NCI-H345 (cell line): ENCODE measurements at regions not wholly inside any gene's neighbourhood (a gene's known extent, or its start where the extent isn't known, plus 50 kb on each side); places are given as distances from the start of the nearest gene placed in this dataset.
A peak's percentile ranks its signal among the peaks of the same experiment; 100 is the strongest.

Source experiments
- DNase-seq: peaks from one replicate; lab custom pipeline; 2025; lab: John Stamatoyannopoulos, UW

DNA sequence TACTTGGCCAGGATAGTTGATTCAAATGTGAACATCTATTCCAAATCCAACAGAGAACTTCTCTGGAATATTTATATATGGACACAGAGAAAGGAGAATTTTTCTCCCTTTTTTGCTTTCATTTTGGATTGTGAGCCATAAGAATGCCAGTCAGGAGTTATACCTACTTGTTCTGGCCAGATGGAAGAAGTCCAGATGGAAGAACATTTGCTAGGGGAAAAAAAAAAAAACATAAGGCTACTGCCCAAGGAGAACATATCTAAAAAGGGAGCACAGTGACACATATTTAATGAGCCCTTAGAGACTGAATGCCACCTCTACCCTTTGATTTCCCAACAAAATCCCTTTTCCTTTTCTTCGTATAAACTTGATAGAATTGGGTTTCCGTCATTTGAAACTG is 61.7 kb upstream of the PPP2R2B start:
- DNase-seq, result no peak

DNA sequence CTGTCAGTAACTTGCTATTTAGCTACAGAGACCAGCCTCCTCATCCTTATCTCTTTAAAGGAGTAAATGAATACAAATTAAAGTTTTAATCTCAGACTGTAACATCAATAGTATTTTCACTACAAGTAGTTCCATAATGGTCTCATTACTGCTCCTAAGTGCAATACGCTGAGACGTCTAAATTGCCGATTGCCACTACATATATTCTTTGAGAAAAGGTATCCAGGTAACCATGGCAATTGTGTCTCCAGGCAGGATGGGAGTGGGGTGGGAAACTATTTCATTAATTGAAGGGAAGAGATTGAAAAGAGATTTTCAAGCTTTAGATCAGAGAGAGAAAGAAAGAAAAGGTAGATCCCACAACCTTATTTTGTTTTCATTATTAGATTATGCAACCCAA is 65.5 kb upstream of the PPP2R2B start:
- DNase-seq, result no peak

DNA sequence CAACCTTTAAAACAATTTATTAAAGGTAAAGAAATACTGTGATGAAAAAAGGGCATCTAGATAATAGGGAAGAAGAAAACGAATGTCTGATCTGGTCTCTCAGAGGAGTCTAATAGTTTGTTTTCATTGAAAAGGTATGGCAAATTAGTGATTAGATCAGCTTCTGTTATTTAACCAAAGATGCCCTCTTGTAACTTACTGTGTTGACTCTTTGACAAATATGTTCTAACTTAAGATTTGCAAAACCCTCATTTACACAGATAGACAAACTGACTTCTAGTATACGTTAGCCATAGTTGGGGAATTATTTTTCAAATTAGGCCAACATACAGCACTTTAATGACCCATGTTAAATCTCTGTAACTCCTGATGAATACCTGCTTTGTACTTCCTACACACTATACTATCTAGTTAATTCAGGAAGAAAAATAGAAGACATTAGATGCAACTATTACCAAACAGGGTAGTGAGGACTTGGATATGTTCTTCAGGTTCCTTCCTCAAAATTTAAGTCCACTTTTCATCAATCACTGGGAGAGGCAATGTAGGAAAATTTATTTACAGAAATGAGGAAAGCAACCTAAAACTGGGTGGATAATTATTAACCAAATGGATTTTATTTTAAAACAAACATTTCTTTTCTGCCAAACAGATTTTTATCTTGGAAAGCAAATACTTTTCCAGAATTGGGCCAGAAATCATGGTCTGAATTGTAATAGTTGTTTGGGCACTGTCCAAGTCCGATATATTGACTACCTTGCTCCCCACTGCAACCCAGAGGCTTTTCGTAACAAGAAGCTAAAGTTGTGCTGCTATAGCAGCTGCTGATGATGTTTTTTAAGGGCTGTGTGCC is 66.4 kb upstream of the PPP2R2B start:
- no peak for DNase-seq

DNA sequence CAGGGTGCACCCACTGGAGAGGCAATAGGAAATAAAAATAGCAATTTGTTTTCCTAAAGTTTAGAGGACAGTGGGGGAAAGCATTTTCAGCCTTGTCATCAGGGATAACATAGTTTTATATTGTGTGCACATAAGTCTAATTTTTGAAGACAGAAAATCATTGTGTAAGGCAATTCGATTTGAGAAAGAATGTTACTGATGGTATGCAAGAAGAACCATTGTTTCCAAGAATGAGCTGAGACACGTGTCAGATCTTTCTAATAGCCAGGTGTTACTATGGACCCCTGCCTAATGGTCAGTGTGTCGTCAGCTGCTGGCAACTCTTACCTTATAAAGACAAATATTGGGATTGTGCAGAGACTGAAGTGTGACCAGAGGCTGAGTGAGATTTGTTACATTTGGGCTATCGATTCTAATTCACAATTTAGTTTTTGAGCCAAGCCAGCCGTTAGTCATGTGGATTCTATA is 67.1 kb upstream of the PPP2R2B start:
- no peak for DNase-seq

DNA sequence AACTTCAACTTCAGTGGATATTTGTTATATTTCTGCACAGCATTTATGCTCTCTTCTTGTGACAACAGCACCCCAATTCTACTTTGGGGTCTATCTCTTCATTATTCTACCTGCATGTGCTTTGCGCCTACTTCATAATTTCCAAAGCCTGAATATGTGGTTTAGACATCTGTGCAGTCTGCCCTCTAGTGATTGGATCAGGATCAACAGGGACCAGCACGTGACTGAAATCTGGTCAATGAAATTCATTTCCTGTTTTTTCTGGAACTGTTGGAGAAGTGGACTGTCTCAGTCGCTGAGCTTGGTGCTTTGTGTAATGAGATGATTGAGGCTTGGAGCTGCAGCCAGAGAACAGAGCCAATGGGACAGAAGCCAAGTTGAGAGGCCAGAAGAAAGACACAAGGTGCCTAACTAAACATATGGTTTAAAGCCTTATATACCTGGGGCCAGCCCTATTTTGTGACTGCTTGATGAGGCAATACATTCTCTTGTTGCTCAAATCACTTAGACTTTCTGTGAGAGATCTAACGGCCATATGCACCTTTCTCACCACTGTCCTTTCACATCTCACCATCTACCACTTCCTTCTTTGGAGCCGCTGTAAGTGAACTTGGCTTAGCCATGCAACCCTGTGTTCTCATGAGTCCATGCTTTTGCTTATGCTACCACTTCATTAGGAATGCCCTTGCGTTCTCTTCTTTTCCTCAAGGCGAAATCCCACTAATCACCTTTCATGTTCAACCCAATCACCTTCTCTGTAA is 68.8 kb upstream of the PPP2R2B start:
- peak; percentile 38 for DNase-seq

DNA sequence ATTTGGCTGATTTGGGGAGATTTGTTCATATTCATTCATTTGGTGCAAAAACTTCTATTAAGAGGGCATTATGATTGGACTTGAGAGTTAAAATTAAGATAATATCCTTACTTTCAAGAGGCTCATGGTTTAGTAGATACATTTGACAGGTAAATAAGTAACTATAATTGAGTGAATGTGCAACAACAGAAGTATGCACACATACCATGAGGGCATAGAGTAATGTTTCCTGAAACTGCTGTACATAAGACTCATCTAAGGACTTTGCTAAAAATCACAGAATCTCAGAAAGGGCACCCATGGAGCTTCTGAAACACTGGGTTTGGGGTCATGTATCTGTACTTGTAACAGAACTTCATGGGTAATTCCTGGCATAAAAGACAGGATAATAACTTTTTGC is 70.1 kb upstream of the PPP2R2B start:
- DNase-seq, result no peak

DNA sequence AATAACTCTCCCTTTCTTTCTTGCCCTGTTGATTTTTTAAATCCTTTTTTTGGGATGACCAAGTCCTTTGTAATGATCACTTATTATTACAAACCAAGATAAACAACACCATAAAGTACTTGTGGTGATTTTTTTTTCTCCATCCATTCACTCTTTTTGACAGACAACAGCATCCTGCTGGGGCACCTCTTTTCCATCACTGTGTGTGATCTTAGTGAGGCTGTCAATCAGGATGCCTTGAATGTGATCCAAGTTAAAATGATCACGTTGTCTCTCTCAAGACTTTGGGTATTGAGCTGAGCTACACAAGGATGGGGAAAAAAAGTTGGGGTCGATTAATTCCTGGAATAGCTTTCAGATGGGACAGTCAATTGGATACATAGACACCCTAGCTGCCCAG is 73.6 kb upstream of the PPP2R2B start:
- no peak for DNase-seq

DNA sequence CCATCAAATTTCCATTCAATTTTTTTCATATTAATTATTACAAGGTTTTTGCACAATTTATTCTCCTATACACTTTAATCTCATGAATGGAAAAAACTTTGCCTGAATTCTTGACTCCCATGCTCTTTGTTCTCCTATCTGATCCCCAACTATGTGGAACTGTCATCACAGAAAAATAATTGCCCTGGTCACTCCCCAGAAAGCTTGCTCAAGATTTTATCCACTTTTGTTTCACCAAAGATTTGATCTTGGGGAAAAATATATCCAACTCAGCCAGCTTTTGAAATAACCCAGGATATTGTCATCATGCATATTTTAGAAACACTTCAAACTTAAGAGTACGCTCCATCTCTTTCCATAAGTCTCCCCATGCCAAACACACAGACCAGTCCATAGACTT is 77.7 kb upstream of the PPP2R2B start:
- no peak for DNase-seq

DNA sequence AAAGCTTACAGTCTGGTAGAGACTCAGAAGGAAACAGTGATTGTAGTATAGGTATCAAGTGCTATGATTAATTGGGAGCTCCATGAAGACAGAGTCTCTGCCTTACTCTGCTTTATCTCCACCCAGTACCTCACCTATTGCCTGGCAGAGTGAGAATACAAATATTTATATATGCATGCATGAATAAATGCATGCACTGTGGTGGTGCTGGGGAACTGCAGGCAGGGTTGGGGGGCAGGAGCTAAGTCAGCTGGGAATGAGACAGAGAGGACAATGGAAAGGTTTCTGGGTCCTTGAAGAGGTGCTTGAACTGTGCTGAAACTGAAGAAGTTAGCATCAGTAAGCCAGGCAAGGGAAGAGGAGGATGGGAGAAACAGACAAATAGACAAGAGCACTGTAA is 80.8 kb upstream of the PPP2R2B start:
- DNase-seq, result no peak

DNA sequence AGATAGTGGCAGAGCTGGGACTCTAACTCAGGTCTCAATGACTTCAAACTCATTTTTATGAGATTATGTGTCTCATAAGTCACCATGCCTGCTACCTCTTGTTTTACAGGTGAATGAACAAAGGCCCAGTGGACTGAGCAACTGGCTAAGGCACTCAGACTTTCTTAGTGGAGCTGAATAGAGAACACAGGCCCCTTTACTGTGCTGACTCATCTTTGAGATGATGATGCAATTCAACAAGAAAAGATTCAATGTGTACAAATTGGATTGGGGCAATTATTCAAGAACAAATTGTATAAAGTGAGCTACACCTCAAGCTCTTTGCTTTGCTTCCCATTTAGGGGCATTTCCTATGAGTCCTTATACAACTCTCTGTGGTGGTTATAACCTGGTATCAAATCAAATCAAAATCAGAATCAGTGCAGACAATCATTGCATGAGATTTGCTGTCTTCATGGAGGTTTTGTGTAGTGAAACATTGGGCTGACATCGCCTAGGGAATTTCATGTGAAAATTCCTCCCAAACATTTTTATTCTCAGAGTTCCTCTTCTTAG is 84.3 kb upstream of the PPP2R2B start:
- DNase-seq, result no peak

DNA sequence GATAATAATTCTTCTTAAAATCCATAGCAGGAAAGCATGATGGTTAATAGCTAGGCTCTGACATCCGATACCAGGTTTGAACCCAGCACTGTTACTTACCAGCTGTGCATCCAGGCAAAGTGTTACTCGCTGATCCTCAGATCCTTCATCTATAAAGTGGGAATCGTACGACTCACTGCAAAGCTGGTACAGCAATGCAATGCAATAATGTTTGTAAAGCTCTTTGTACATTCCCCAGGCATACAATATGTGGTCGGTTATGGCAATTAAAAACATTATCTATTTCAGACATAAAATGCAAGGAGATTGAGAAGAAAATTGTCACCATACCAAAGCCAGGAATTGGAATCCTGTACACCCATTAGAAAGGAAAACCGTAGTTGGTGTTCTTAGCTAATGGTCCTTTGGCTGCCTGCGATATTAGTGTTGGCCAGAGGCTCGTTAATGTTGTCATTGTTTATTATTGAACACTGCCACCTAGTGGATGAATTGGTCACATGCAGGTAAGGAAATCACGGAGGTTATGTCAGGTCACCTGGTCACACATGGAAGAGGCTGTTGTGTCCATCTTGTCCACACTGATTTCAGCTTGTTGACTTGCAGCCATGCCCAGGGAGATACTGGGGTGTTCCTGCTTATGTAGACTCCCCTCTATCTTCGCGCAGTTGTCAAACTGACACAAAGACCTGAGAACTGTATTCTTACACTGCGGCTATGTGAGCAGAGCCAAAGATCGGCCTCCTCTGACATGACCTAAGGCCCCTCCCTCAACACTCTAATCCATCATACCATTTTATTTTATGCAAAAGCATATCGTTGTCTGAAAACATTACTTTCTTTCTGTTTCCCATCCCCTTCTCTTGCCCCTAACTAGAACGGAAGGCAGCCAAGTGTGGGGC is 87.5 kb upstream of the PPP2R2B start:
- DNase-seq, result peak; percentile 80

DNA sequence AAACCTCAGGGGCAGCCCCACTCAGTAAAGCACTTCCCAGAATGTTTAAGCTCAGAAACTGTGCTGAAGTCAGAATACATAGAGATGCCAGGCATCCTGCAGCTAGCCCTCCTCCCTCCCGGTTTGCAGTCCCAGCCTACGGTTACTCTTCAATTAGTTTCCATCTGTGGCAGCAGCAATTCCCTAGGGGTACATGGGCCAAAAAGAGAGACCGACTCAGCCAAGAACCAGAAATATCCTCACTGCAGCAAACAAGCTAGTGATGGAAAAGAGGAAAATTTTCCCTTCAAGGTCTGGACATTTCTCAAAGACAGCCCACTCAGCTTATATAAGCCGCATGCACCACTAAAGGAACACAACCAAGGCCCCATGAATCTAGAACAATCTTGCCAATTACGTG is 89.1 kb upstream of the PPP2R2B start:
- no peak for DNase-seq

DNA sequence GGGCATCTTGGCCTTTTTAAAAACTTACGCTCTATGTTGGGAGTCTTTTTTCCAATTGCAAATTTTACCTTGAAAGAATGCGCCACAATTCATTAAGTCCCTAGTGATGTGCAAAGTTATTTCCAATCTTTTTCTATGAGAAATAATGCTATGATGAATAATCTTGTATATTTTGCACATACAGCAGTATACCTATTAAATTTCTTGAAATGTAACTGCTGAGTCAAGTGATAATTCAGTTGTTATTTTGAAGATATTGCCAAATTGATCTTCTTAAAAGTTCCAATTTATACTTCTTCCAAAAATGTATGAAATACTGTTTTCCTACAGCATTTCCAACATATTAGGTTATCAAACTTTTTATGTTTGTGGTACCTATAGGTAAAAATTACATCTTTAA is 92.8 kb upstream of the PPP2R2B start:
- DNase-seq, result no peak

DNA sequence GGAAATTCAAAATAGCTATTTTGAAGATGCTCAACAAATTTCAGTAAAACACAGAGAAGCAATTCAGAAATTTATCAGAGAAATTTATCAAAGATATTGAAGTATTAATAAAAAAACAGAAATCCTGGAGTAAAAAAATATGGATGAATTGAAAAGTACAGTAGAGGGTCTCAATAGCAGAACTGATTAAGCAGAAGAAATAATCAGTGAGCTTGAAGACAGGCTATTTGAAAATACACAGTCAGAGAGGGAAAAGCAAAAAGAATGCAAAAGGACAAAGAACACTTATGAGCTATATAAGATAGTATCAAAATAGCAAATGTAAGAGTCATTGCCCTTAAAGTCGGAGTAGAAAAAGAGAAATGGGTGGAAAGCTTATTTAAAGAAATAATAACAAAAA is 107.9 kb upstream of the PPP2R2B start:
- DNase-seq, result no peak

DNA sequence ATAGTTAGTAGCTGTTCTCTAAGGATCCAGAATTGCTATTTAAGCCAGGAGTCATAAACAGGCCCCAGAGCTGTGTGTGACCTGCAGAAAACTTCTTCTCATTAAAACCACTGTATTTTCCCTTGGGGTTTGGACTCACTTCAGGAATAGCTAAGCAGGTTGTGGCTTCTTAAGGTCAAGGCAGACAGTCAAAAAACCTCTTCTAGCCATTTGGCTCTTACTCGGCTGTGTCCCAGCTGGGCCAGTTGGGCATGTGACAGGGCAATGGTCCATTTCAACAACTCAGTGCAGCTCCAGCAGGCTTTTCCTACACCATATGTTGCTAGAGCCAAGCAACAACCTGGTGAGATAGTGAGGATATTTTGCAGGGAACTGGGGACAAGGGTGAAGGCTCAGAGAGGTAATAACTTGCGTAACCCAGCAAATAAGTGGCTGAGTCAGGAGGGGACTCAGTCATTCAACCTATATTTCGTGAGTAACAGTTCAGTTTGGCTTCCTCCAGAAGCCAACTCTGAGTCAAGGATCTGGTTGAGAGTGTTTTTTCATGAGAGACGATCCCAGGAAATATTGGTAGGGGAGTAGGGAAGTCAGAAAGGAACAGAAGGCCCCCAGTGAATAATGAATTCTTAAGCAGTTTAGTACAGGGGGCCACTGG is 115.4 kb upstream of the PPP2R2B start:
- DNase-seq, result no peak

DNA sequence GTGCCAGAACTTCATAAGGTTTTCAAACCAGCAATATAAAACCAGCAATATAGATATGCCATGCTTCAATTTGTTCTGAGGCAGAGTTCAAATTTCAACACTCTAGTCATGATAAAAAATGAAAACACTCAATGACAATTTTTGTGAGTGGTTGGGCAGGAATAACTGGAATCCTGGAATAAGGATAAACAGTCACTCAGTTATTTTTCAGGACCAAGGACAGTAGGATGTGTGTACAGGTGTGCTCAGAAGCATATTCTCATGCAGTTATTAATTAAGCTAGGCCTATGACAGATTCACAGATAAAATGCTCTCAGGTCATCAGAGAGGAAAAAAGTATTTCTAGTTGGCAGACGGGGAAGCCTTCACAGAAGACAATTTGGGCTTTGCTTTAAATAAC is 117.3 kb upstream of the PPP2R2B start:
- DNase-seq, result no peak

DNA sequence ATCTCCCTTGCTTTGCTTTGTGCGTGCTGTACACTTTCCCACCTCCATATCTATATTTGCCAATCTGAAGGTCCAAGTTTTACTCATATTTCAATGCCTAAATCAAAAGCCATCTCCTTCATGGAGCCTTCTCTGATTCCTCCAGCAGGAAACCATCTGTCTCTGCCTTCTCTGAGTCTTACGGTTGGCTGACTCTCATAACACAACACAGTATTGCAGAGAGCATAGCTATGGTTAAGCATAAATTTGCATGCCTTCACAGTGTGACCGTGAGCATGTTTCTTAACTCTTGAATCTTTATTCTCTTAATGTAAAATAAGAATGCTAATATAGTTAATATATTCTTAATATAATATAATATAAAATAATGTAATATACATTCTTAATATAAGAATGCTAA is 136.8 kb upstream of the PPP2R2B start:
- no peak for DNase-seq

DNA sequence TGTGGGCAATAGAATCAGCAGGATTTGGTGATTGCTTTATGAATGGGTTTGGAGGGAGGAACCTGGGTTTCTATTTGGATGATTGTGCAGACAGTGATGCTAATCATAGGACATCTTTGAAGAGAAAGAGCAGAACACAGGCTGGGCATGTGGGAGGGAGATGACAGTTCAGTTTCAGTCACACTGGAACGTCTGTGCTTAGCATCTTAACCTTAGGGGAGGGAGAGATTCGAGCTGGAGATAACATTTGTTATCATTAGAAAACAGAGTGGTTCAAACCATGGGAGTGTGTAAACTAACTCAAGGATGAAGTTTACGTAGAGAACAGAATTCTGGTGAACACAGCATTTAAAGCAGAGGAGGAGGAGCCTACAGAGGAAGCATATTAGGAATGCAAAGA is 138.6 kb upstream of the PPP2R2B start:
- DNase-seq, result no peak

DNA sequence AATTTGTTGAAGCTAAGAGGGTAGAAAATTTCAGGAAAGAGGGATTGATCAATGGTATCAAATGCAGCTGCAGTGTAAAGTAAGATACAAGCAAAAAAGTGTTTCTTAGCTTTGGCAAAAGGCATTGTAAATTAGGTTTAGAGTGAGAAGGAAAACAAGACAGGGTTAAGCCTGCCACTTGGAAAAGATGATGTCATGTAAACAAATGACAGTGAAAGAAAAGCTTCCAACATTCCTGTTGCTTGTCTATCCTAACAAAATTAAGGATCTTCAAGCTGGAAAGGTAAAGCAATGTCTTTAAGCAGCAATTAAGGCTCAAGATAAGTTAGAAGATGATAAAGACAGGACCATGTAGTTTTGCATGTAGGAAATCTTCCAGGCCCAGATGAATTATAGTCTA is 139.1 kb upstream of the PPP2R2B start:
- no peak for DNase-seq

DNA sequence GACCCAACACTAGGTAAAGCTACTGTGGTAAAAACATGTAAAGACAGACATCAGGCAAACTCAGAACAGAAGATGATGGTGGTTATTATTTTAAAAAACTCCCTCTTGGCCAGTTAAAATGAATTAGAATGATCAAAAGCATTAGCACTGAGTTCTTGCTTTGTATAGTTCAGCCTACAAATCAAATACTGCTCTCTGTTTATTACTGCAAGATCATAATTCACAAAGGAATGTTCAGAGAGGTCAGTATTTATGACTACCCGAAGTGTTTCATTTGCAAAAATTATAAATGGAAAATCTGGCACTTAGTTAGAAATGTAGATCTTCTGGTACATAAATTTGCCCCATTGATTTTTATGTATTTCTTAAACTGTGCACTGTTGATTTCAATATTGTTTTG is 140.3 kb upstream of the PPP2R2B start:
- DNase-seq, result no peak

DNA sequence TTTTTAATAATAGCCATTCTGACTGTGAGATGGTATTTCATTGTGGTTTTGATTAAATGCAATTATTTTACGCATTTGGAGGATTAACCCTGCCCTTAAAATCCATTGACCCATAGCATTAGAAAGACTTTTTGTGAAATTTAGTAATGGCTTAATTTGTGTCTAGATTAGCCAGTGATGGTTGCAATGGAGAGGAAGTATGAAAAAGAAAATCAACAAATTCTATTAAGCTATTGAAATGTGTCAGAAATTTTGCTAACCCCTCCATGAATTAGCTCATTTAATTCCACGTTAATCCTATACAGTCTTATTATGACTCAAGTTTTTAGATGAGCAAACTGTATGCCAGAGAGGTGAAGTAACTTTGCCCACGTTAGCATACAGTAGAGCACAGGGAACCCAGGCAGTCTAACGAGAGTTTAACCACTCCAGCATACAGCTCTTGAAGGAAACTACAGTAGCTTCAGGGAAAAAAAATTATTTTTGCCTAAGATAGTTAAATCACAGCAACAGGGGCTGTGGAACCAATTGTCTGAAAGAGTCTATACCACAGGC is 158.2 kb upstream of the PPP2R2B start:
- DNase-seq, result no peak
